HEK293 (cell line): ENCODE measurements at regions not wholly inside any gene's neighbourhood (a gene's known extent, or its start where the extent isn't known, plus 50 kb on each side); places are given as distances from the start of the nearest gene placed in this dataset.

Experiments used
- CTCF ChIA-PET: fragments of 350-600 bp; formaldehyde crosslinking; extraction: SDS; loops from one replicate; lab custom pipeline; 2021; ENCODE audit warnings: antibody characterized with exemption; lab: Yijun Ruan, JAX
- POLR2A ChIA-PET: fragments of 300-600 bp; formaldehyde crosslinking; extraction: SDS; loops from one replicate; lab custom pipeline; 2020; ENCODE audit warnings: antibody characterized with exemption, inconsistent platforms; lab: Yijun Ruan, JAX
- H3K27ac ChIP-seq: fragments of 200-500 bp; sonication (Bioruptor generic); 2 replicates; pipeline ENCODE4 v1.5.1; 2014; ENCODE audit warnings: low read depth, low read length, control low read depth, inconsistent platforms; ENCODE audit errors: extremely low read depth
- H3K36me3 ChIP-seq, 2 experiments: fragments of 200-500 bp in 1 of 2; sonication (Bioruptor generic) in 1 of 2; 1 replicate in 1 of 2; 2 replicates in 1 of 2; pipeline ENCODE4 v1.5.1; 2014 to 2017; ENCODE audit warnings: inconsistent platforms in 2 of 2, low read length in 2 of 2; ENCODE audit not compliant: control insufficient read depth in 2 of 2, insufficient read depth in 1 of 2
- H3K4me1 ChIP-seq: fragments of 200-500 bp; sonication (Bioruptor generic); 2 replicates; pipeline ENCODE4 v1.5.1; 2014; ENCODE audit warnings: mild to moderate bottlenecking, low read length, inconsistent platforms; ENCODE audit not compliant: control insufficient read depth, insufficient read depth
- H3K4me3 ChIP-seq: 2 replicates; pipeline ENCODE4 v1.5.1; 2011; ENCODE audit warnings: low read depth, mild to moderate bottlenecking, control low read depth, low read length, moderate library complexity
- H3K9me3 ChIP-seq: fragments of 200-500 bp; sonication (Bioruptor generic); 2 replicates; pipeline ENCODE4 v1.5.1; 2014; ENCODE audit warnings: low read depth, low read length, inconsistent platforms; ENCODE audit not compliant: control insufficient read depth, insufficient read depth
- GFI1B ChIP-seq: fragments of 450-650 bp; formaldehyde crosslinking; IDR thresholded peaks from 2 replicates; pipeline ENCODE4 v1.5.1; 2016; ENCODE audit warnings: missing biosample characterization, missing genetic modification characterization
- KLF17 ChIP-seq: fragments of 450-650 bp; formaldehyde crosslinking; IDR thresholded peaks from 2 replicates; pipeline ENCODE4 v1.5.1; 2016; ENCODE audit warnings: missing biosample characterization, missing genetic modification characterization
- KLF8 ChIP-seq: fragments of 450-650 bp; formaldehyde crosslinking; IDR thresholded peaks from 2 replicates; pipeline ENCODE4 v1.5.1; 2016; ENCODE audit warnings: missing biosample characterization, missing genetic modification characterization
- MZF1 ChIP-seq: fragments of 450-650 bp; formaldehyde crosslinking; IDR thresholded peaks from 2 replicates; pipeline ENCODE4 v1.5.1; 2017; ENCODE audit warnings: missing biosample characterization, missing genetic modification characterization, borderline replicate concordance
- PRDM6 ChIP-seq: fragments of 450-650 bp; formaldehyde crosslinking; IDR thresholded peaks from 2 replicates; pipeline ENCODE4 v1.5.1; 2017; ENCODE audit warnings: missing biosample characterization, missing genetic modification characterization
- REST ChIP-seq: fragments of 450-650 bp; formaldehyde crosslinking; IDR thresholded peaks from 2 replicates; pipeline ENCODE4 v1.5.1; 2016; ENCODE audit warnings: missing biosample characterization, missing genetic modification characterization
- SCRT2 ChIP-seq: fragments of 450-650 bp; formaldehyde crosslinking; IDR thresholded peaks from 2 replicates; pipeline ENCODE4 v1.5.1; 2016; ENCODE audit warnings: missing biosample characterization, missing genetic modification characterization
- TSHZ1 ChIP-seq: fragments of 450-650 bp; formaldehyde crosslinking; IDR thresholded peaks from 2 replicates; pipeline ENCODE4 v1.5.1; 2016; ENCODE audit warnings: missing biosample characterization, missing genetic modification characterization, borderline replicate concordance
- ZIC2 ChIP-seq: fragments of 450-650 bp; formaldehyde crosslinking; IDR thresholded peaks from 2 replicates; pipeline ENCODE4 v1.5.1; 2016; ENCODE audit warnings: missing biosample characterization, missing genetic modification characterization
- ZNF10 ChIP-seq: fragments of 450-650 bp; formaldehyde crosslinking; IDR thresholded peaks from 2 replicates; pipeline ENCODE4 v1.5.1; 2017; ENCODE audit warnings: missing biosample characterization, missing genetic modification characterization
- ZNF121 ChIP-seq: fragments of 450-650 bp; formaldehyde crosslinking; IDR thresholded peaks from 2 replicates; pipeline ENCODE4 v1.5.1; 2016; ENCODE audit warnings: missing biosample characterization, missing genetic modification characterization
- ZNF266 ChIP-seq: fragments of 450-650 bp; formaldehyde crosslinking; IDR thresholded peaks from 2 replicates; pipeline ENCODE4 v1.5.1; 2016; ENCODE audit warnings: missing biosample characterization, missing genetic modification characterization, low read depth
- ZNF302 ChIP-seq: fragments of 450-650 bp; formaldehyde crosslinking; IDR thresholded peaks from 2 replicates; pipeline ENCODE4 v1.5.1; 2016; ENCODE audit warnings: missing biosample characterization, missing genetic modification characterization, low read depth
- ZNF561 ChIP-seq: fragments of 450-650 bp; IDR thresholded peaks from 2 replicates; pipeline ENCODE4 v1.5.1; 2018; ENCODE audit warnings: missing biosample characterization, missing genetic modification characterization, borderline replicate concordance
- ZNF600 ChIP-seq: fragments of 450-650 bp; formaldehyde crosslinking; IDR thresholded peaks from 2 replicates; pipeline ENCODE4 v1.5.1; 2016; ENCODE audit warnings: missing biosample characterization, missing genetic modification characterization
- ZNF626 ChIP-seq: fragments of 450-650 bp; sonication (Bioruptor Pico); formaldehyde crosslinking; IDR thresholded peaks from 2 replicates; pipeline ENCODE4 v1.5.1; 2018; ENCODE audit warnings: missing biosample characterization, missing genetic modification characterization, inconsistent platforms
- ZNF664 ChIP-seq: fragments of 450-650 bp; formaldehyde crosslinking; IDR thresholded peaks from 2 replicates; pipeline ENCODE4 v1.5.1; 2016; ENCODE audit warnings: missing biosample characterization, missing genetic modification characterization
- ZNF747 ChIP-seq: fragments of 450-650 bp; formaldehyde crosslinking; IDR thresholded peaks from 2 replicates; pipeline ENCODE4 v1.5.1; 2016; ENCODE audit warnings: missing biosample characterization, missing genetic modification characterization
- ZNF76 ChIP-seq: fragments of 450-650 bp; formaldehyde crosslinking; IDR thresholded peaks from 2 replicates; pipeline ENCODE4; 2016; ENCODE audit warnings: low read depth, missing biosample characterization, missing genetic modification characterization, borderline replicate concordance
- ZNF777 ChIP-seq: fragments of 450-650 bp; formaldehyde crosslinking; IDR thresholded peaks from 2 replicates; pipeline ENCODE4 v1.5.1; 2017; ENCODE audit warnings: missing biosample characterization, missing genetic modification characterization, borderline replicate concordance

- TF ChIP-seq SCRT2 (tag by site-specific recombination) (no peak), REST (tag by site-specific recombination) (peak; percentile 66), ZNF747 (tag by site-specific recombination) (no peak), ZNF561 (tag by site-specific recombination) (no peak)
- no peaks in the 10 kb centered on the region for H3K4me1 ChIP-seq
- H3K27ac ChIP-seq, result no peak overlapping the region
- CTCF ChIA-PET, result interaction anchor here (0.7 kb wide), 1 partner anchor 500 kb away, joined by 3 read pairs; no protein-coding TSS in a partner anchor
- no peak overlapping the region for H3K4me3 ChIP-seq
- H3K36me3 ChIP-seq, result no peaks in the 10 kb centered on the region
- no peaks in the 10 kb centered on the region for H3K9me3 ChIP-seq
- POLR2A ChIA-PET, result no interaction called here
Observed at GRCh38 chr4:19400820-19401219, 850.9 kb upstream of the SLIT2 start.

GRCh38 chr4:19399001-19399400 lies 852.7 kb upstream of the SLIT2 start:
- ChIA-PET CTCF (no interaction called here), POLR2A (no interaction called here)
- no peaks in the 10 kb centered on the region for H3K4me1 ChIP-seq
- no peaks in the 10 kb centered on the region for H3K9me3 ChIP-seq
- H3K27ac ChIP-seq, result no peak overlapping the region
- H3K4me3 ChIP-seq, result no peak overlapping the region
- no peak for TF ChIP-seq ZNF266
- H3K36me3 ChIP-seq, result no peaks in the 10 kb centered on the region

GRCh38 chr4:19386786-19387185 lies 864.9 kb upstream of the SLIT2 start:
- no peaks in the 10 kb centered on the region for H3K4me1 ChIP-seq
- H3K36me3 ChIP-seq, result no peaks in the 10 kb centered on the region
- H3K4me3 ChIP-seq, result no peak overlapping the region
- TF ChIP-seq ZNF121 (tag by site-specific recombination) (no peak), ZNF600 (tag by site-specific recombination) (no peak), KLF8 (tag by site-specific recombination) (no peak), ZNF76 (no peak), ZIC2 (tag by site-specific recombination) (no peak), KLF17 (tag by site-specific recombination) (no peak), ZNF10 (tag by site-specific recombination) (no peak), PRDM6 (tag by site-specific recombination) (no peak), ZNF664 (tag by site-specific recombination) (no peak), ZNF302 (no peak), MZF1 (no peak), GFI1B (tag by site-specific recombination) (no peak), ZNF777 (tag by site-specific recombination) (no peak), ZNF626 (tag by site-specific recombination) (no peak), TSHZ1 (tag by site-specific recombination) (no peak)
- H3K27ac ChIP-seq, result no peak overlapping the region
- ChIA-PET POLR2A (no interaction called here), CTCF (no interaction called here)
- H3K9me3 ChIP-seq, result no peaks in the 10 kb centered on the region
